HUES6 (cell line): ENCODE measurements at regions not wholly inside any gene's neighbourhood (a gene's known extent, or its start where the extent isn't known, plus 50 kb on each side); places are given as distances from the start of the nearest gene placed in this dataset.

Experiments used
- H3K27ac ChIP-seq: 2 replicates; pipeline ENCODE4 v1.7.0; 2013; ENCODE audit warnings: low read depth, mild to moderate bottlenecking, low read length, inconsistent platforms
- H3K27me3 ChIP-seq: 2 replicates; pipeline ENCODE4 v1.6.1; 2013; ENCODE audit warnings: low read length; ENCODE audit not compliant: control insufficient read depth, insufficient read depth
- H3K36me3 ChIP-seq: 2 replicates; pipeline ENCODE4 v1.6.1; 2013; ENCODE audit warnings: low read length; ENCODE audit not compliant: control insufficient read depth, insufficient read depth
- H3K4me1 ChIP-seq: 2 replicates; pipeline ENCODE4 v1.6.1; 2013; ENCODE audit warnings: low read length; ENCODE audit not compliant: control insufficient read depth, insufficient read depth
- H3K4me3 ChIP-seq: 2 replicates; pipeline ENCODE4 v1.5.1; 2013; ENCODE audit warnings: low read depth, low read length
- H3K9ac ChIP-seq: one replicate; pipeline ENCODE4 v1.6.1; 2013; ENCODE audit warnings: mild to moderate bottlenecking, low read length
- H3K9me3 ChIP-seq: 2 replicates; pipeline ENCODE4 v1.6.1; 2013; ENCODE audit warnings: low read depth, low read length; ENCODE audit not compliant: control insufficient read depth, insufficient read depth

DNA sequence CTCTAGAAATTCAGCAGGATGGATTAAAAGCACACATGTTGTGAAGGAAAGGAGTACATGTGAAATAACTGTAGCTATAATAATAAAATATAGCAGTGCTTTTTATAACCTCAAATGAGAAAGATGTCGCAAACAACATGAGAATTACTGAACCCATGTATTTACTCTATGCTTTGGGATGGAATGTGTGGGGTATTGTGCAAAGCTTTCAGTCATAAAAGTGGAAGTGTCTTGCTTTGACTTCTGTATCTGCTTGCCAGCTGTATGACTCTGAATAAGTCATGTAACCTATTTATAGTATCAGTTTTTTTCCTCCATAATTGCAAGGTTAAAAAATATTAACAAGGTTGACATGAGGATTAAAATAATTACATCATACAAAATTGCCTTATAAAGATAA is 519.3 kb upstream of the CADM2 start:
- Histone ChIP-seq H3K27ac (no peak overlapping the region), H3K9me3 (no peaks in the 10 kb centered on the region), H3K4me3 (no peak overlapping the region)

DNA sequence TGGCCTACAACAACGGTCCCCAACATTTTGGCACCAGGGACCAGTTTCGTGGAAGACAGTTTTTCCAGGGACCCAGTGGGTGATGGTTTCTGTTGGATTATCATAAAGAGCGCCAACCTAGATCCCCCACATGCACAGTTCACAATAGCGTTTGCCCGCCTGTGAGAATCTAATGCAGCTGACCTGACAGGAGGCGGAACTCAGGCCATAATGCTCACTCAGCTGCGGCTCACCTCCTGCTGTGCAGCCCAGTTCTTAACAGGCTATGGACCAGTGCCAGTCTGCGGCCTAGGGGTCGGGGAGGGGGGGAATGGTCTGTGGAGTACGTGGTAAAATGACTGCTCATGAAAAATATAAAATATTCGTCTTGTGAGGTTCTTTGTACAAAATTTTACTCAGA is 518.5 kb upstream of the CADM2 start:
- Histone ChIP-seq H3K4me3 (no peak overlapping the region), H3K27ac (no peak overlapping the region), H3K4me1 (no peaks in the 10 kb centered on the region), H3K36me3 (no peaks in the 10 kb centered on the region), H3K9ac (no peak overlapping the region), H3K27me3 (no peaks in the 10 kb centered on the region), H3K9me3 (no peaks in the 10 kb centered on the region)

More for the DNA sequence above, 519.3 kb upstream of the CADM2 start:
- Histone ChIP-seq H3K4me1 (no peaks in the 10 kb centered on the region), H3K9ac (no peak overlapping the region), H3K36me3 (no peaks in the 10 kb centered on the region), H3K27me3 (no peaks in the 10 kb centered on the region)

DNA sequence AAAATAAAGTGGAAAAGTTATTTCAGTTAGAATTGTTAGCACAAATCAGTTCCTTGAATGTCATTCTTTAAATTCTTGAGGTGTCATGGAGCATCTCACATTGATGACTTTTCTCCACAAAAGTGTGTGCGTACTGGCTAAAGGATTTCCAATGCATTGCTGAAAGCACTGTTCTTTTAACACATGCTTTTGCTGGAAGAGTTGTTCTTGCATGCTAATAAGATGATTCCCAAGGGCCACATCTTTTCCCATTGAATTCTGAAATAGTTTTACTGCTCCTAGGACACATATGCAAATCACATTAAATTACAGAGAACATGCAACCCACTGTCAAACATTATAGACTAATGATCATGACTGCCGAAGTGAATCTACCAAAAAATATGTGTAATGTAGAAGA is 516.3 kb upstream of the CADM2 start:
- H3K9ac ChIP-seq: no peak overlapping the region
- no peak overlapping the region for H3K4me3 ChIP-seq
- no peaks in the 10 kb centered on the region for H3K36me3 ChIP-seq
- H3K9me3 ChIP-seq: no peaks in the 10 kb centered on the region
- no peak overlapping the region for H3K27ac ChIP-seq
- H3K4me1 ChIP-seq: no peaks in the 10 kb centered on the region
- no peaks in the 10 kb centered on the region for H3K27me3 ChIP-seq

- Histone ChIP-seq H3K9ac (no peak overlapping the region), H3K9me3 (no peaks in the 10 kb centered on the region), H3K4me3 (no peak overlapping the region), H3K27ac (no peak overlapping the region), H3K4me1 (no peaks in the 10 kb centered on the region), H3K36me3 (no peaks in the 10 kb centered on the region), H3K27me3 (no peaks in the 10 kb centered on the region)
Measured at GRCh38 chr3:84444726-84445521, 513.9 kb upstream of the CADM2 start.

- Histone ChIP-seq H3K36me3 (no peaks in the 10 kb centered on the region), H3K9ac (no peak overlapping the region)
Measured at GRCh38 chr3:84487296-84487695, 471.5 kb upstream of the CADM2 start.

DNA sequence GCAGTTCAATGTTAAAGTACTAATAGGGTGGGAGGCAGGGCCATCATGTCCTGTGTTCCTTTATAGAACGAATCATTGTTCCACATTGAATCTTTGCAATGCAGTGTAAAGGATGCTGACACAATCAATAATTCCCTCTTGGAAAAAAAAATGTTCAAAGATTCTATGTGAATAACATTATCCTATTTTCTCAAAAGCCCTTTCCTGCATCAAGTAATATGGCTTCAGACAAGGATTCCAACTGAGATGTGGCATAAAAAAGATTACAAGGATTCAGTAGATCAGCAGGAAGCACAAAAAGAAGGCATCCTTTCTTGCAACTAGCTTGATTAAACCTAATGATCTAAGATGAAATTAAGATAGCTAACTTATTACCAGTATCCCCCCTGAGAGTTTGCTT is 454.0 kb upstream of the CADM2 start:
- H3K4me1 ChIP-seq: no peaks in the 10 kb centered on the region
- no peaks in the 10 kb centered on the region for H3K27me3 ChIP-seq
- no peak overlapping the region for H3K27ac ChIP-seq
- H3K9ac ChIP-seq: no peak overlapping the region
- H3K4me3 ChIP-seq: no peak overlapping the region
- H3K36me3 ChIP-seq: no peaks in the 10 kb centered on the region
- no peaks in the 10 kb centered on the region for H3K9me3 ChIP-seq

More at GRCh38 chr3:84487296-84487695, 471.5 kb upstream of the CADM2 start:
- no peak overlapping the region for H3K27ac ChIP-seq
- H3K9me3 ChIP-seq: peaks cover 8% of the 10 kb centered on the region; the same call in 1 of the 2 replicates
- H3K4me3 ChIP-seq: no peak overlapping the region
- no peaks in the 10 kb centered on the region for H3K4me1 ChIP-seq
- no peaks in the 10 kb centered on the region for H3K27me3 ChIP-seq

GRCh38 chr3:84510007-84510406 is 448.8 kb upstream of the CADM2 start:
- no peak overlapping the region for H3K9ac ChIP-seq
- no peak overlapping the region for H3K4me3 ChIP-seq
- H3K36me3 ChIP-seq: no peaks in the 10 kb centered on the region
- H3K4me1 ChIP-seq: no peaks in the 10 kb centered on the region
- no peaks in the 10 kb centered on the region for H3K27me3 ChIP-seq
- H3K27ac ChIP-seq: no peak overlapping the region
- H3K9me3 ChIP-seq: no peaks in the 10 kb centered on the region

- Histone ChIP-seq H3K36me3 (no peaks in the 10 kb centered on the region), H3K4me1 (no peaks in the 10 kb centered on the region), H3K27me3 (no peaks in the 10 kb centered on the region), H3K4me3 (no peak overlapping the region), H3K27ac (no peak overlapping the region), H3K9me3 (0 out of 2 replicates have a peak, but pooled peaks cover 5% of the 10 kb centered on the region), H3K9ac (no peak overlapping the region)
Measured at GRCh38 chr3:84522893-84523292, 435.9 kb upstream of the CADM2 start.

GRCh38 chr3:84536916-84537315 is 421.9 kb upstream of the CADM2 start:
- H3K9me3 ChIP-seq: peaks cover 13% of the 10 kb centered on the region; the same call in 1 of the 2 replicates
- no peak overlapping the region for H3K9ac ChIP-seq
- no peaks in the 10 kb centered on the region for H3K36me3 ChIP-seq
- no peak overlapping the region for H3K27ac ChIP-seq
- no peaks in the 10 kb centered on the region for H3K27me3 ChIP-seq
- no peak overlapping the region for H3K4me3 ChIP-seq
- H3K4me1 ChIP-seq: no peaks in the 10 kb centered on the region

DNA sequence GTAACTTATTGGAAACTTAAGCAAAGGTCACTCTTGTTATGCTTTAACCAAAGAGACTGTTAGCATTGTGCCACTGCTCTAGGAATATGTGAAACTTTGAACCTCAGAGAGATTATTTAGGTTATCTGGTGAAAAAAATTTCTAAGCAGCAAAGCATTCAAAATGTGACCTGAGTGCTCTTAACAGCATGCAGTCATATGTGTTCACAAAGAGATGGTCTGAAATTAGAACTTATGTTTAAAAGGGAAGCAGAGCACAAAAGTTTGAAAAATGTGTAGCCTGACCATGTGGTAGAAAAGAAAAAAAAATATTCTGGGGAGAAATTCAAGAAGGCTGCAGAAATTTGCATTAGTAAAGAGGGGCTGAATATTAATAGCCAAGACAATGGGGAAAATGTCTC is 420.2 kb upstream of the CADM2 start:
- no peaks in the 10 kb centered on the region for H3K4me1 ChIP-seq
- no peaks in the 10 kb centered on the region for H3K36me3 ChIP-seq
- H3K27ac ChIP-seq: no peak overlapping the region
- H3K9me3 ChIP-seq: peaks cover 13% of the 10 kb centered on the region; the same call in 1 of the 2 replicates
- no peaks in the 10 kb centered on the region for H3K27me3 ChIP-seq
- H3K4me3 ChIP-seq: no peak overlapping the region
- no peak overlapping the region for H3K9ac ChIP-seq

- no peak overlapping the region for H3K27ac ChIP-seq
- no peak overlapping the region for H3K9ac ChIP-seq
- no peaks in the 10 kb centered on the region for H3K9me3 ChIP-seq
- no peak overlapping the region for H3K4me3 ChIP-seq
- no peaks in the 10 kb centered on the region for H3K36me3 ChIP-seq
- H3K27me3 ChIP-seq: no peaks in the 10 kb centered on the region
- peaks cover 8% of the 10 kb centered on the region for H3K4me1 ChIP-seq
Measured at GRCh38 chr3:84547207-84547606, 411.6 kb upstream of the CADM2 start.
